Prostate gland (tissue), 2 donors: ENCODE measurements at regions not wholly inside any gene's neighbourhood (a gene's known extent, or its start where the extent isn't known, plus 50 kb on each side); places are given as distances from the start of the nearest gene placed in this dataset.

Experiments used
- DNase-seq: peaks from one replicate; pipeline ENCODE4 v3.0.0-alpha.2; 2019; ENCODE audit warnings: low spot score
- H3K27ac ChIP-seq, 2 donors: fragments of 200-600 bp; sonication (generic); 2 replicates each; pipeline ENCODE4 v1.5.1; 2017 to 2019
- H3K27me3 ChIP-seq: fragments of 200-600 bp; sonication (generic); replicated peaks from 2 replicates; pipeline ENCODE4 v1.5.1; 2019; ENCODE audit not compliant: insufficient read depth
- H3K36me3 ChIP-seq, 2 donors: fragments of 200-600 bp; sonication (generic); 1 replicate in 1 of 2; 2 replicates in 1 of 2; pipeline versions ENCODE4 v1.5.1 to v1.8.1; 2017 to 2019
- H3K4me1 ChIP-seq: fragments of 200-600 bp; sonication (generic); replicated peaks from 2 replicates; pipeline ENCODE4 v1.5.1; 2019
- H3K4me3 ChIP-seq, 2 donors: fragments of 200-600 bp; sonication (generic); 2 replicates each; pipeline ENCODE4 v1.5.1; 2017 to 2019
- H3K9me3 ChIP-seq: fragments of 200-600 bp; sonication (generic); 2 replicates; pipeline ENCODE4 v1.5.1; 2017
- POLR2A ChIP-seq: fragments of 450-650 bp; IDR thresholded peaks from one replicate; pipeline ENCODE4 v1.6.1; 2016; ENCODE audit warnings: antibody characterized with exemption, mild to moderate bottlenecking
- POLR2AphosphoS5 ChIP-seq: sonication (generic); formaldehyde crosslinking; IDR thresholded peaks from one replicate; pipeline ENCODE4 v1.6.1; 2017; ENCODE audit warnings: antibody characterized with exemption
- WGBS: methylation state at CpG from one replicate; pipeline ENCODE4 v1.1.5; 2018; 5-methylcytosine and 5-hydroxymethylcytosine counted together
- intact Hi-C: fragments of 100-400 bp; cut with DNase I; formaldehyde crosslinking; loops from one replicate; pipeline ENCODE4 v1.14.2; 2022
- TF ChIP-seq, protein P1 (sequence below), 4 experiments: fragments of 200-600 bp in 2 of 4; fragments of 450-650 bp in 2 of 4; sonication (generic) in 2 of 4; IDR thresholded peaks; 1 replicate in 3 of 4; 2 replicates in 1 of 4; pipeline ENCODE4 v1.5.1; 2016 to 2019; ENCODE audit warnings: antibody characterized with exemption in 4 of 4, mild to moderate bottlenecking in 2 of 4, moderate library complexity in 2 of 4

DNA sequence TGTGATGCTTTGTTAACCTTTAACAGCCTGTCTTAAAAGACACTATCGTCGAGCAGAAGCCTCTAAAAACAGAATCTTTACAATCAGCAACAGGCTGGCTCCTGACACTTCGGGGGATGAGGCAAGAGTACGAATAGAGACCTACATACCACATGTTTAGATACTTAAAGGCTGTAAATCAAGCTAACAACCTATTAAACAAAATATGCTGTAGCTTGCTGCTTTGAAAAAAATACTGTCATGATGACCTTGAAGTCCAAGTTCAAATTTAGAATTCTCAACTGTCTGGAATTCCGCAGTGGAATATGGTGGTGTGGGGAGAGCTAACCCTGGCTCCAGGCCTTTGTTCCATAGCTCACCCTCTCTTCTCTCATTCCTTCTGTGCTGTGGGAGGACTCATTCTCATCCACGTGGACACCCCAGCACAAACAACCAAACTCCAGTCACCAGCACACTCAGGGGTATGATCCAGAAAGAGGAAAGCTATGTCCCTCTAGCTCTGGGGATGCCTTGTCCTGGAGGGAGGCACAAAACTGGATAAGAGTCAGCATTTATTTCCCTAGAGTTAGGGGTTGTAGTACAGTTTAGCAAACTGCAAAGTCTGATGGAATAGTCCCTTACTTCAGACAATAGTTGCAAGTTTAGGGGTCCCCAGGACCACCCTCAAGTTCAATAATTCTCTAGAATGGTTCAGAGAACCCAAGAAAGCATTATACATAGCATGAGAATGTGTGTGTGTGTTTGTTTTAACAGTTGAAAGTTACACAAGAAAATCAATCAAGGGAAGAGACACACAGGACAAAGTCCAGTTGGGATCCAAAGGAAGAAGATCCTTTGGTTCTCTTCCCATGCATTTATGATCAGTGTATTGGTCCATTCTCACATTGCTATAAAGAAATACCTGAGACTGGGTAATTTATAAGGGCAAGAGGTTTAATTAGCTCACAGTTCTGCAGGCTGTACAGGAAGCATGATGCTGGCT, 196.1 kb upstream of the SVIL start:
- DNase-seq = no peak

GRCh38 chr10:29829776-29830175, 195.0 kb upstream of the SVIL start:
- TF ChIP-seq POLR2A (no peak), POLR2AphosphoS5 (no peak)
- TF ChIP-seq, protein P1, sequence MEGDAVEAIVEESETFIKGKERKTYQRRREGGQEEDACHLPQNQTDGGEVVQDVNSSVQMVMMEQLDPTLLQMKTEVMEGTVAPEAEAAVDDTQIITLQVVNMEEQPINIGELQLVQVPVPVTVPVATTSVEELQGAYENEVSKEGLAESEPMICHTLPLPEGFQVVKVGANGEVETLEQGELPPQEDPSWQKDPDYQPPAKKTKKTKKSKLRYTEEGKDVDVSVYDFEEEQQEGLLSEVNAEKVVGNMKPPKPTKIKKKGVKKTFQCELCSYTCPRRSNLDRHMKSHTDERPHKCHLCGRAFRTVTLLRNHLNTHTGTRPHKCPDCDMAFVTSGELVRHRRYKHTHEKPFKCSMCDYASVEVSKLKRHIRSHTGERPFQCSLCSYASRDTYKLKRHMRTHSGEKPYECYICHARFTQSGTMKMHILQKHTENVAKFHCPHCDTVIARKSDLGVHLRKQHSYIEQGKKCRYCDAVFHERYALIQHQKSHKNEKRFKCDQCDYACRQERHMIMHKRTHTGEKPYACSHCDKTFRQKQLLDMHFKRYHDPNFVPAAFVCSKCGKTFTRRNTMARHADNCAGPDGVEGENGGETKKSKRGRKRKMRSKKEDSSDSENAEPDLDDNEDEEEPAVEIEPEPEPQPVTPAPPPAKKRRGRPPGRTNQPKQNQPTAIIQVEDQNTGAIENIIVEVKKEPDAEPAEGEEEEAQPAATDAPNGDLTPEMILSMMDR (IDR thresholded peaks at IDR 0.05) = no peak
- Histone ChIP-seq H3K9me3 (no peaks in the 10 kb centered on the region), H3K36me3 (no peaks in the 10 kb centered on the region), H3K4me3 (no peak overlapping the region), H3K4me1 (no peaks in the 10 kb centered on the region), H3K27me3 (no peaks in the 10 kb centered on the region), H3K27ac (no peak overlapping the region)
- no peak for DNase-seq
- intact Hi-C loops = no loop called here
- 97% methylated on average over 2 of the region's 2 CpGs for WGBS

More for the DNA sequence above, 196.1 kb upstream of the SVIL start:
- no peaks in the 10 kb centered on the region for H3K4me1 ChIP-seq
- H3K27ac ChIP-seq = no peak overlapping the region
- no peaks in the 10 kb centered on the region for H3K27me3 ChIP-seq
- intact Hi-C loops = no loop called here
- no peaks in the 10 kb centered on the region for H3K9me3 ChIP-seq
- H3K36me3 ChIP-seq = no peaks in the 10 kb centered on the region
- 56% methylated on average over 6 of the region's 6 CpGs for whole genome bisulfite sequencing
- H3K4me3 ChIP-seq = no peak overlapping the region
- TF ChIP-seq POLR2AphosphoS5 (no peak), POLR2A (no peak)
- TF ChIP-seq, protein P1 (IDR thresholded peaks at IDR 0.05) = no peak

DNA sequence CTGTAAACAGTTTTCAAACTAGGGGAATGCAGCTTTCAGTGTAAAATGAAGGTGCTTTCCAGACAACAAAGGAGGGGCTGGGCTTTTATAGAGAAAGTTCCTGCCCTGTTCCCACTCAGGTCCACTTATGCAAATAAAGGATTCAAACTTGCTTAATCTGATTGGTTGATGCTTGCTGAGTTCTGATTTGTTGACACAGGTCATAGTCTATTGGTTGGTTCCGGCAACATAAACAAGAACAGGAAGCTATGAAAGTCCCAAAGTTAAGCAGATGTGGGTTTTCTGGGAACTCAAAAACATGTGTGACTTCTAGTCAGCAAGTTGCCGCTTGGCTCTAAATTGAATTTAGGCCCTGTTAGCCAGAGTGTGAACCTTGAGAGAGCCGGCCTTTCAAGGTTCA, 194.2 kb upstream of the SVIL start:
- no peak overlapping the region for H3K27ac ChIP-seq
- WGBS = 93% methylated on average over 3 of the region's 3 CpGs
- no peaks in the 10 kb centered on the region for H3K27me3 ChIP-seq
- intact Hi-C loops = no loop called here
- no peak for TF ChIP-seq POLR2AphosphoS5
- TF ChIP-seq, protein P1 (IDR thresholded peaks at IDR 0.05) = no peak
- no peaks in the 10 kb centered on the region for H3K9me3 ChIP-seq
- H3K4me3 ChIP-seq = no peak overlapping the region
- H3K36me3 ChIP-seq = no peaks in the 10 kb centered on the region
- DNase-seq = no peak
- H3K4me1 ChIP-seq = no peaks in the 10 kb centered on the region

- 76% methylated on average over 4 of the region's 4 CpGs for WGBS
- Histone ChIP-seq H3K27ac (no peak overlapping the region), H3K27me3 (no peaks in the 10 kb centered on the region), H3K4me3 (no peak overlapping the region), H3K36me3 (no peaks in the 10 kb centered on the region), H3K4me1 (no peaks in the 10 kb centered on the region), H3K9me3 (no peaks in the 10 kb centered on the region)
- intact Hi-C loops = no loop called here
- TF ChIP-seq, protein P1 (IDR thresholded peaks at IDR 0.05) = no peak
- TF ChIP-seq POLR2A (no peak), POLR2AphosphoS5 (no peak)
- DNase-seq = no peak
These were observed 193.7 kb upstream of the SVIL start for GRCh38 chr10:29828440-29828894.

GRCh38 chr10:29827512-29827911, 192.7 kb upstream of the SVIL start:
- H3K27ac ChIP-seq = no peak overlapping the region
- intact Hi-C loops = no loop called here
- 88% methylated on average over 7 of the region's 7 CpGs for WGBS
- H3K36me3 ChIP-seq = no peaks in the 10 kb centered on the region
- no peaks in the 10 kb centered on the region for H3K9me3 ChIP-seq
- H3K4me3 ChIP-seq = no peak overlapping the region
- no peaks in the 10 kb centered on the region for H3K27me3 ChIP-seq
- TF ChIP-seq POLR2AphosphoS5 (no peak), POLR2A (no peak)
- TF ChIP-seq, protein P1 (IDR thresholded peaks at IDR 0.05) = no peak
- DNase-seq = no peak
- no peaks in the 10 kb centered on the region for H3K4me1 ChIP-seq
